Endodermal cell (in vitro differentiated cells): ENCODE measurements at regions not wholly inside any gene's neighbourhood (a gene's known extent, or its start where the extent isn't known, plus 50 kb on each side); places are given as distances from the start of the nearest gene placed in this dataset.

Experiments
- DNase-seq: peaks from one replicate; pipeline ENCODE4 v3.0.0-alpha.2; 2017
- H3K27ac ChIP-seq: 2 replicates; pipeline ENCODE4 v1.5.1; 2013; ENCODE audit warnings: mild to moderate bottlenecking, low read depth, low read length, moderate library complexity
- H3K27me3 ChIP-seq: 2 replicates; pipeline ENCODE4 v1.6.1; 2013; ENCODE audit warnings: mild to moderate bottlenecking, low read length, moderate library complexity; ENCODE audit not compliant: insufficient read depth, control insufficient read depth, poor library complexity, severe bottlenecking
- H3K36me3 ChIP-seq: 2 replicates; pipeline ENCODE4 v1.7.0; 2013; ENCODE audit warnings: mild to moderate bottlenecking, low read length, moderate library complexity; ENCODE audit not compliant: control insufficient read depth, insufficient read depth
- H3K4me1 ChIP-seq: one replicate; pipeline ENCODE4 v1.7.0; 2013; ENCODE audit warnings: low read length; ENCODE audit not compliant: control insufficient read depth, insufficient read depth
- H3K4me3 ChIP-seq: 2 replicates; pipeline ENCODE4 v1.5.1; 2013; ENCODE audit warnings: mild to moderate bottlenecking, low read length, moderate library complexity
- H3K9ac ChIP-seq: 2 replicates; pipeline ENCODE4 v1.6.1; 2013; ENCODE audit warnings: mild to moderate bottlenecking, low read length, moderate library complexity; ENCODE audit not compliant: poor library complexity, severe bottlenecking; ENCODE audit errors: extremely low read depth
- H3K9me3 ChIP-seq: 2 replicates; pipeline ENCODE4 v1.6.1; 2013; ENCODE audit warnings: mild to moderate bottlenecking, low read length, moderate library complexity; ENCODE audit not compliant: control insufficient read depth
- H3K27ac Mint-ChIP-seq: 2 replicates; pipeline ENCODE4 v1.8.0; 2020; ENCODE audit warnings: mixed read lengths
- H3K27me3 Mint-ChIP-seq: 2 replicates; pipeline ENCODE4 v1.8.0; 2021; ENCODE audit warnings: mild to moderate bottlenecking, mixed read lengths; ENCODE audit not compliant: insufficient read depth
- H3K36me3 Mint-ChIP-seq: 2 replicates; pipeline ENCODE4 v1.8.0; 2020; ENCODE audit warnings: low read depth, mixed read lengths
- H3K4me1 Mint-ChIP-seq: 2 replicates; pipeline ENCODE4 v1.8.0; 2020; ENCODE audit warnings: mixed read lengths
- H3K4me3 Mint-ChIP-seq: 2 replicates; pipeline ENCODE4 v1.8.0; 2020; ENCODE audit warnings: mild to moderate bottlenecking, moderate library complexity, mixed read lengths
- H3K9me3 Mint-ChIP-seq: 2 replicates; pipeline ENCODE4 v1.8.0; 2020; ENCODE audit warnings: mild to moderate bottlenecking, mixed read lengths
- whole genome bisulfite sequencing, 2 experiments: methylation state at CpG; one replicate each; pipeline versions ENCODE4 v1.1.5 to v1.1.7; 2013; ENCODE audit warnings: missing lambda C conversion rate in 2 of 2, mixed read lengths in 1 of 2; ENCODE audit not compliant: insufficient coverage in 1 of 2, insufficient read length in 1 of 2; 5-methylcytosine and 5-hydroxymethylcytosine counted together
- TF ChIP-seq, protein P1 (sequence below): fragments of 200-600 bp; sonication (generic); conservative IDR thresholded peaks from 2 replicates; pipeline ENCODE4 v1.5.0; 2021; ENCODE audit warnings: antibody characterized with exemption, mild to moderate bottlenecking

DNA sequence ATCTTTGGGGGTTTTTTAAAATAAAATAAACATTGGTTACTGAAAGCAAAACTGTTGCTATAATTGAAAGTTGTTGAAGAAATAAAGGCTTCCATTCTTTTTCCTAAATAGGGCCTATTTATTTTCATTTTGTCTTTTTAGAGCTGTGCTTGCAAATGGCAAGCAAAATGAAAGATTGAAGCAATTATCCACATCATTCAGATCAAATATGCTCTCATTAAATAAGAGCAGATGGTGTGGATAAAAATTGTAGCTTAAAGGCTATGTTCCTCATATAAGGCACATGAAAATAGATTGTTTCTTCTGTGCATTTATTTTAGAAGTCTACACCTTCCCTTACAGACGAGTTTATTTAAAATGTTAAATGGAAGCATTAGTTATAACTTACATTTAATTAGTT is 1317.7 kb downstream of the MRPL39 start:
- H3K36me3 Mint-ChIP-seq, result no peaks in the 10 kb centered on the region
- H3K27ac Mint-ChIP-seq, result no peak overlapping the region

DNA sequence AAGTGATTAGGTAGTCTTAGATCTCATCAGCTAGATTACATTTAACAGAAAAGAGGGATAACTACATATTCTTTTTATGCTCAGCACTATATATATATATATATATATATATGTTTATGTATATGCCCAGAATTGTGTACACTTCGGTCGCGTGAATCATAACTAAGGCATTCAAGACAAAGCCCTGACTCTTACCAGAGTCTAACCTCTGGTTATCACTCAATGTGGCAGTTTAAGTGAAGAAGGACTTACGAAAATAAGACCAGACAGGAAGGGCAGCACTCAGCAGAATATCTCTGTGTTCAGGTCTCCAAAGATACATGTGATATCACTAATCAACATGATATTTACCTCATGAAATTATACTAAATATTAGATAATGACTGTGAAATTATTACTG is 1326.7 kb downstream of the MRPL39 start:
- 98% methylated on average over 4 of the region's 4 CpGs; no CpG with 5 or more reads in 1 of the 2 experiments for WGBS, 2 experiments
- no peak overlapping the region for H3K9ac ChIP-seq
- no peaks in the 10 kb centered on the region for H3K9me3 ChIP-seq
- no peak overlapping the region for H3K4me3 Mint-ChIP-seq
- TF ChIP-seq, protein P1, sequence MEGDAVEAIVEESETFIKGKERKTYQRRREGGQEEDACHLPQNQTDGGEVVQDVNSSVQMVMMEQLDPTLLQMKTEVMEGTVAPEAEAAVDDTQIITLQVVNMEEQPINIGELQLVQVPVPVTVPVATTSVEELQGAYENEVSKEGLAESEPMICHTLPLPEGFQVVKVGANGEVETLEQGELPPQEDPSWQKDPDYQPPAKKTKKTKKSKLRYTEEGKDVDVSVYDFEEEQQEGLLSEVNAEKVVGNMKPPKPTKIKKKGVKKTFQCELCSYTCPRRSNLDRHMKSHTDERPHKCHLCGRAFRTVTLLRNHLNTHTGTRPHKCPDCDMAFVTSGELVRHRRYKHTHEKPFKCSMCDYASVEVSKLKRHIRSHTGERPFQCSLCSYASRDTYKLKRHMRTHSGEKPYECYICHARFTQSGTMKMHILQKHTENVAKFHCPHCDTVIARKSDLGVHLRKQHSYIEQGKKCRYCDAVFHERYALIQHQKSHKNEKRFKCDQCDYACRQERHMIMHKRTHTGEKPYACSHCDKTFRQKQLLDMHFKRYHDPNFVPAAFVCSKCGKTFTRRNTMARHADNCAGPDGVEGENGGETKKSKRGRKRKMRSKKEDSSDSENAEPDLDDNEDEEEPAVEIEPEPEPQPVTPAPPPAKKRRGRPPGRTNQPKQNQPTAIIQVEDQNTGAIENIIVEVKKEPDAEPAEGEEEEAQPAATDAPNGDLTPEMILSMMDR, result no peak
- H3K4me1 ChIP-seq, result no peaks in the 10 kb centered on the region
- DNase-seq, result no peak
- no peak overlapping the region for H3K4me3 ChIP-seq
- no peaks in the 10 kb centered on the region for H3K27me3 ChIP-seq
- peaks cover 29% of the 10 kb centered on the region for H3K9me3 Mint-ChIP-seq
- no peak overlapping the region for H3K27ac Mint-ChIP-seq
- no peaks in the 10 kb centered on the region for H3K27me3 Mint-ChIP-seq
- H3K36me3 ChIP-seq, result no peaks in the 10 kb centered on the region
- H3K4me1 Mint-ChIP-seq, result no peaks in the 10 kb centered on the region
- H3K36me3 Mint-ChIP-seq, result no peaks in the 10 kb centered on the region
- H3K27ac ChIP-seq, result no peak overlapping the region

More for the DNA sequence above, 1317.7 kb downstream of the MRPL39 start:
- peaks cover 22% of the 10 kb centered on the region for H3K9me3 Mint-ChIP-seq
- H3K4me1 ChIP-seq, result no peaks in the 10 kb centered on the region
- H3K9ac ChIP-seq, result no peak overlapping the region
- H3K4me3 Mint-ChIP-seq, result no peak overlapping the region
- no peaks in the 10 kb centered on the region for H3K36me3 ChIP-seq
- no peaks in the 10 kb centered on the region for H3K27me3 ChIP-seq
- no CpG with 5 or more reads among the region's 1 CpG for WGBS, 2 experiments
- no peak overlapping the region for H3K4me3 ChIP-seq
- TF ChIP-seq, protein P1, result no peak
- no peaks in the 10 kb centered on the region for H3K27me3 Mint-ChIP-seq
- no peaks in the 10 kb centered on the region for H3K4me1 Mint-ChIP-seq
- H3K27ac ChIP-seq, result no peak overlapping the region
- peaks cover 4% of the 10 kb centered on the region for H3K9me3 ChIP-seq
- DNase-seq, result no peak

DNA sequence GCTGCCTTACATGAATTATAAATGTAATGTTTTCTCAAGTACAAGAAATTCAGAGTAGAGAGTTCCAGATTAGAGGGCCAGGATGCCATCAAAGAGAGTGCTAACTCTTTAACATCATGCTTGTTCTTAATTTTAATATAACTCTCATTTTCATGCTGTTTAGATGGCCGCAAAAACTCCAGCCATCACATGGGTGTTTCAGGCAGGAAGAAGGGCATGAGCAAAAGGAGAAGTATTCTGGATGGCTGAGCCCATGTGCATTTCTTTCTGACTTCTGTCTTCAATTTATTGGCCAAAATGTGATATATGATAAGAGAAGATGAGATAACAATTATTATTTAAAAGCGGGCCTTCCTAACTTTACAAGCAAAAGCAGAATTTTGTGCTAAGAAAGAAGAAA is 1328.6 kb downstream of the MRPL39 start:
- DNase-seq, result no peak
- H3K27me3 ChIP-seq, result no peaks in the 10 kb centered on the region
- no peak overlapping the region for H3K9ac ChIP-seq
- H3K36me3 ChIP-seq, result no peaks in the 10 kb centered on the region
- TF ChIP-seq, protein P1, result no peak
- Mint-ChIP-seq H3K4me3 (no peak overlapping the region), H3K27me3 (no peaks in the 10 kb centered on the region), H3K4me1 (no peaks in the 10 kb centered on the region), H3K36me3 (no peaks in the 10 kb centered on the region), H3K9me3 (peaks cover 21% of the 10 kb centered on the region), H3K27ac (no peak overlapping the region)
- 93 to 100% methylated on average over 1 to 2 of the region's 2 CpGs for WGBS, 2 experiments
- no peaks in the 10 kb centered on the region for H3K4me1 ChIP-seq
- no peak overlapping the region for H3K4me3 ChIP-seq
- no peak overlapping the region for H3K27ac ChIP-seq
- no peaks in the 10 kb centered on the region for H3K9me3 ChIP-seq
